ENCODE measurements at regions not wholly inside any gene's neighbourhood (a gene's known extent, or its start where the extent isn't known, plus 50 kb on each side); places are given as distances from the start of the nearest gene placed in this dataset.

DNA sequence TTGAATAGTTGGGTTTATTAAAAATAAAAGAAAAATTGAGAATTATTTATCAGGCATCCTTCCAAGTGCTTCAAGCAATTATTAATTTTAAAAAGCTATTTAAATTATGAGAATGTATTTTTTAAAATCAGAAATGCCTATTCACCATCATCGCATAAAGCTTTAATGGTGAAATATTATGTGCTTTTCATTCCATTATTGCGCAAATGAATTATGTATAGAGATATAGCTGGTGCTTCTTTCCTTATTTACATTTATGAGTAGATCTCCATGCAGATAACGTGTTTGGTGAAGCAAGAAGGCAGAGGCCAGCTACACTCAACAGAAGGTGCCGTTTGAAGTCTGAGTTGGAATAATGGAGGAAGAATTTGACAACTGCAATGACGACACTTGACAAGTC is 549.1 kb upstream of the DPP6 start:
- H3K27ac ChIP-seq = no peak overlapping the region
- no peak for DNase-seq (ENCODE audit: low read depth, low spot score)

DNA sequence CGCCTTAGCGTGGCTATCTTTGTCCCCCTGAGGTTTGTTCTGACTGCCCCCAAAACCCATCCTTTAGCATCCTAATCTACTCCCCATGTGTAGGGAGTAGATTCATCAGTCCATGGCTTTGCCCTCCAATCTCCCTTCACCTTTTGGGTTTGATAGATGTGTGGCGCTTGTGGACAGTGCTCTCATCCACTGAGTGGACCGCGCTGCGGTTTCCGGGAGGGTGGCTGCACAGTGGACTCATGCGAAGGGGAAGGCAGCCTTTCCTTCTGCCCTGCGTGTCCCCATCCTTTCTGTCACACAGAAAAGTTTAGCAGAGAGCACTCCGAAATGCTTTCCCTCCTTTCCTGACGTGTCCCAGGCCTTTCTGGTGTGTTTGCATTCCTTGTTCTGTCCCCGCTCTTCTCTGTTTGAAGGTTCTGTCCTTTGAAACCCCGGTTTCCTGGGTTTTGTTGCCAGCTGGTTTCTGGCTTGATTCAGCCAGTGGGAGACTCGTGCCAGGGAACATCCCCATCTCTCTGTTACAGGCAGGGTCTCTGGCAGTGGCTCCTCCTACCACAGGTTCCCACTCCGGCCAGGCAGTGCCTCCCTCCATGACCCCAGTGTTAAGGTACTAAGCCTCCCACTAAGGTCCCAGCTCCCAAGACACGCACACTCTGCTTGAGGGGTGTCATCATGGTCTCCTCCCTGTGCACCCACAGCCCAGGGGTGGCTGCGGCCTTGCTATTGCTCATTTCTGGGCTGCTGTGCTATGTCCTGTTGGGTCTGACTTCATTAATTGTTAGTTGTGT is 547.7 kb upstream of the DPP6 start:
- no peak overlapping the region for H3K27ac ChIP-seq

DNA sequence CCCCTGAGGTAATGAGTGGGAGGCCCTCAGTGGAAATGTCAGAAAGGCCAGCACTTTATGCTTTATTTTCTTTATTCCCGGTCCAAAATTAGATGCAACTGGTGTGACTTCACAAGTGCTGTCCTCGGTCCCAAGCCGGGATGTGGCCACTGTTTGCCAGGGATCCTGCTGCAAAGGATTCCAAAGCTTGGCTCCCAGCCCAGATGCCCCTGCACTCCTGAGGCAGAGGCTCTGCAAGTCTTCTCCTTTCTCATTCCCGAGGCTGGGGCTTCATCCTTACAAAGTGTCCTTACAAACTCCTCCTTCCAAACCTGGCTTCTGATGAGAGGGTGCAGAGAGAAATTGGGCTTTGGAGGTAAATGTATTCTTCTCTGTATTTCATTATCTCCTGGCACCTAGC is 544.3 kb upstream of the DPP6 start:
- no peak for DNase-seq (ENCODE audit: low read depth, low spot score)
- no peak overlapping the region for H3K27ac ChIP-seq

More for the DNA sequence above, 547.7 kb upstream of the DPP6 start:
- no peak for DNase-seq (ENCODE audit: low read depth, low spot score)

GRCh38 chr7:153509768-153510167 is 542.4 kb upstream of the DPP6 start:
- H3K27ac ChIP-seq = no peak overlapping the region

GRCh38 chr7:153510674-153511073 is 541.5 kb upstream of the DPP6 start:
- no peak overlapping the region for H3K27ac ChIP-seq
- no peak for DNase-seq (ENCODE audit: low read depth, low spot score)

More at GRCh38 chr7:153509768-153510167, 542.4 kb upstream of the DPP6 start:
- no peak for DNase-seq (ENCODE audit: low read depth, low spot score)

DNA sequence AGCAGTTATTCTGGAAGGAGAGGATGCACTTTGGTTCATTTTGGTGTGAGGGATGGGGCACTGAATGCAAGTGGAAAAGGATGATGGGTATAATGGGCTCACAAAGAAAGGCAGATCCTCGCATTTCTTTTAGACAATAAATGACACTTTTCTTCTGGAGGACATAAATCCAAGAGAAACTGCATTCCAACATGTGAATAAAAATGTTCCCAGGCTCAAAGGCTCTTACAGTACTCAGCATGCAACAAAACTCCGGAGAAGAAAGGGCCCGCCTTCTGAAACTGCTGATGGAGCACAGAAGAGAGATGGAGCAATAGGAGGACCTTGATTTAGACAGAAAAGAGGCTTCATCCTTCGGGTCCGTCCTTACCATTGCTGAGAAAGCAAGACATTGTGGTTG is 538.2 kb upstream of the DPP6 start:
- H3K27ac ChIP-seq = no peak overlapping the region
- no peak for DNase-seq (ENCODE audit: low read depth, low spot score)

DNA sequence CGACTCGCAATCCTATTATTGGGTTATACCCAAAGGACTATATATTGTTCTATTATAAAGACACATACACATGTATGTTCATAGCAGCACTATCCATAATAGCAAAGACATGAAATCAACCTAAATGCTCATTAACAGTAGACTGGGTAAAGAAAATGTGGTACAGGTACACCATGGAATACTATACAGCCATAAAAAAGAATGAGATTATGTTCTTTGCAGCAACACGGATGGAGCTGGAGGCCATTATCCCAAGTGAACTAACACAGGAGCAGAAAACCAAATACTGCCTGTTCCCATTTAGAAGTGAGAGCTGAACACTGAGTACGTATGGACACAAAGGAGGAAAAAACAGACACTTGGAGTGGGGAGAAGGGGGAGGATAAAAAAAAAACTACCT is 536.8 kb upstream of the DPP6 start:
- no peak for DNase-seq (ENCODE audit: low read depth, low spot score)
- H3K27ac ChIP-seq = no peak overlapping the region

- DNase-seq (ENCODE audit: low read depth, low spot score) = no peak
- no peak overlapping the region for H3K27ac ChIP-seq
Measured at GRCh38 chr7:153518201-153518984, 533.8 kb upstream of the DPP6 start.

GRCh38 chr7:153521370-153521769 is 530.8 kb upstream of the DPP6 start:
- no peak for DNase-seq (ENCODE audit: low read depth, low spot score)
- no peak overlapping the region for H3K27ac ChIP-seq

DNA sequence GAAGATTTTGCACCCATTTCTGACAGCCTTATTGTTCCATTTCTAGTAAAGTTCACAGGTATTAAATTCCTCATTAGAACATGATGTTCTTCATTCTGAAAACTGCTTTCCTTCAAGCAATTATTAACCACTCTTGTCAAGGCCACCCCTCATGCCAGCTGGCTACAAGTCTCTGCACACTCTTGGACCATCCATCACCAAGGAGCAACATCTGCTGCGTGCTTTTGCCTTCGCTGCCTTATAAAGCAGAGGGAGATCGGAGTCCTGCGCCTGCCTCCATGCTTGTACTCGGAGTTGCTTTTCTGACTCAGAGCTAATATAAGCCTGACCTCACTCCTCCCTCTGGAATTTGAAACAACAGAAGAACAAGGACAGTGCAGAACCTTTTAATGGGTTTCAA is 529.9 kb upstream of the DPP6 start:
- H3K27ac ChIP-seq = no peak overlapping the region
- DNase-seq (ENCODE audit: low read depth, low spot score) = no peak

GRCh38 chr7:153523320-153524015 is 528.7 kb upstream of the DPP6 start:
- H3K27ac ChIP-seq = no peak overlapping the region
- DNase-seq (ENCODE audit: low read depth, low spot score) = no peak

DNA sequence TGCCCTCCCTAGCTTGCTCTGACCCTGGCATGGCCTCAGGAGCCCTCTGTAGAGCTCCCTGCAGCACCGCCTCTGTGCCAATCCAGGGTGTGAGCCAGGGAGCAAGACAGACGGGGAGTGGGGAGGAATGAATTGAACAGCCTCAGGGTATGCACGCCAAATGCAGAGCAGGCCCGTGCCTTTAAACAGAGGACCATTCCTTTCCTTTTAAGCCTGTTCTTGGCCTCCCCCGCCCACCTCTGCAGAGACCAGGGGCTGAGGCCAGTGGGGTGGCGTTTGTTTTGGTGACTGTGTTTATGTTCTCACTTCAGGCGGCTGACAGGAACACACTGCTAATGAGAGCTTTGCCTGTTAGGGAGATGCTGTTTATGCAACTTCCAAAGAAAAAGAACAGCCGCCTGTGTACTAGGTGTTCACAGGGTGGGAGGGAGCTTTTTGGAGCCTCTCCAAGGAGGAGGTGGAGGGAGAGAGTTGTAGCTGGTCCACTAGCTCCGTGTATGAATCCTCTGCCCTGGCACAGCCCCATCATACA is 528.1 kb upstream of the DPP6 start:
- no peak overlapping the region for H3K27ac ChIP-seq

DNA sequence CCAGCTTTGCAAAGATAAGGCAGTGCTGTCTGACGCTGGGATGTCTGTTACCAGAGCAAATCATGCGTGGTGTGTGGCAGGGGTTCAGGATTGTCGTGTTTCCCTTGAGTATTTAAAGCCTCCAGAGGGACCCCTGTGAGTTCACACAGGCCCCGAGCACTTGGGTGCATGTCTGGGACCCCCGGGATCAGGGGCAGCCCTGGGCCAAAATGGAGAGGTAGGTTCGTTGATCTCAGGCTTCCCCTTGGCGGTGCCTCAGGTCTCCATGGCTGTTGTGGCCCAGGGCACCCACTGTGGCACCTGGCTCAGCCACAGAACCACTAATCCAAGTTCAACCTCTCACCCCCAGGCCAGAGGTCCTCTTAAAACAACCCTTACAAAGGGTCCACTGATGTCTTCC is 523.1 kb upstream of the DPP6 start:
- DNase-seq (ENCODE audit: low read depth, low spot score) = no peak
- H3K27ac ChIP-seq = no peak overlapping the region

More for the DNA sequence above, 528.1 kb upstream of the DPP6 start:
- DNase-seq (ENCODE audit: low read depth, low spot score) = no peak

- no peak overlapping the region for H3K27ac ChIP-seq
- no peak for DNase-seq (ENCODE audit: low read depth, low spot score)
Measured at GRCh38 chr7:153529651-153530165, 522.5 kb upstream of the DPP6 start.

GRCh38 chr7:153530441-153530840 is 521.8 kb upstream of the DPP6 start:
- DNase-seq (ENCODE audit: low read depth, low spot score) = no peak
- no peak overlapping the region for H3K27ac ChIP-seq

- no peak overlapping the region for H3K27ac ChIP-seq
- no peak for DNase-seq (ENCODE audit: low read depth, low spot score)
Measured at GRCh38 chr7:153532326-153532725, 519.9 kb upstream of the DPP6 start.

DNA sequence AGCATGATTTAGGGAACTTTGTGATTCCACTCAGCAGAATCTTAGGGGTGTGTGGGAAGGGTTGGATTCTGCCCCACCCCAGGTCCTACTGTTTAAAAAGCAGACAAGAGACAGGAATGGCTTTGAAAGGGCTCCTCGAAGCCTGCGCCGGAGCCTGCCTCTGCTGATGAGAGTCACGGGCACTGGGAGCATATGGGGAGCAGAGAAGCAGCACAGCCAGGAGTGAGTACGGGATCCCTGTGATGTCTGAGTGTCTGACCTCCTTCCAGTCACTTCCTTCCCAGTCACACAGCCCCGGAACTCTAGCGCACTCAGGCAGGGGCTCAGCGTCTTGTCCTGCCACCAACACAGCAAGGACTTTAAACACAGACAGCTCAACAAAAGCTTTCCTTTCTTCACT is 514.9 kb upstream of the DPP6 start:
- DNase-seq (ENCODE audit: low read depth, low spot score) = no peak
- no peak overlapping the region for H3K27ac ChIP-seq

DNA sequence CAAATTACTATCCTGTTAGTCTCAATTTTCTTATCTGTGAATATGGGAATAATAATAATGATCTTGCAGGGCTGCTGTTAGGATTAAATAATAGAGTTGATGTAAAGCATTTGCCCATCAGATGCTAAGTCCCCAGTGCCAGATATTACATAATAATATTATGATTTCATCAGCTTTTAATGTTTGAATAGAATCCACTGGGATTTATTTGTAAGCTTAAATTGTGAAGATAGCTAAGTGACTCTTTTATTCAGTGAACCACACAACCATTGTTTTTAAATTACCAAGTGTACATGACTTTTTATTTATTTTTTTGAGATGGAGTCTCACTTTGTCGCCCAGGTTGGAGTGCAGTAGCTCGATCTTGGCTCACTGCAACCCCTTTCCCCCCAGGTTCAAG is 510.3 kb upstream of the DPP6 start:
- no peak for DNase-seq (ENCODE audit: low read depth, low spot score)
- H3K27ac ChIP-seq = no peak overlapping the region

DNA sequence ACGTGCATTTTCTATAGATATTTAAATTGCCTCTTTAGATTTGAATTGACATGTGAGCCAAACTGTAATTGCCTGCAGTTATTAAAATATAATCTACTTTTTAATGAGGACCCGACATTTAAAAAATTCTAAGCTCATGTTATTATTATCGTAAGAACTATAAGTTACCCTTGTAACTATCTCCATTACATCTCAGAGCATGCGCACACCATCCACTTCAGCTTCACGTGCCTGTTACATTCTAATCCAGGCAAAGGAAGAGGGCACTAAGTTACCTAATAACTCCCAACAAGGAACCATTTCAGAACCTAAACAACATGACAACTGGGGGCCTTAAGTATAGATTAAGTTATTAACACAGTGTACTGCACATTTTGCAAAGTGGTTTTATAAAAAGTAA is 509.0 kb upstream of the DPP6 start:
- DNase-seq (ENCODE audit: low read depth, low spot score) = no peak
- H3K27ac ChIP-seq = no peak overlapping the region

- no peak for DNase-seq (ENCODE audit: low read depth, low spot score)
- no peak overlapping the region for H3K27ac ChIP-seq
Measured at GRCh38 chr7:153550173-153550572, 502.0 kb upstream of the DPP6 start.

GRCh38 chr7:153564391-153564790 is 487.8 kb upstream of the DPP6 start:
- DNase-seq (ENCODE audit: low read depth, low spot score) = no peak
- H3K27ac ChIP-seq = no peak overlapping the region
